ENCODE measurements at regions not wholly inside any gene's neighbourhood (a gene's known extent, or its start where the extent isn't known, plus 50 kb on each side); places are given as distances from the start of the nearest gene placed in this dataset.
"Not testable (repeated sequence)": the region's sequence is repeated elsewhere in the genome, so short reads cannot be mapped to it uniquely, and the experiment has no call there.

DNA sequence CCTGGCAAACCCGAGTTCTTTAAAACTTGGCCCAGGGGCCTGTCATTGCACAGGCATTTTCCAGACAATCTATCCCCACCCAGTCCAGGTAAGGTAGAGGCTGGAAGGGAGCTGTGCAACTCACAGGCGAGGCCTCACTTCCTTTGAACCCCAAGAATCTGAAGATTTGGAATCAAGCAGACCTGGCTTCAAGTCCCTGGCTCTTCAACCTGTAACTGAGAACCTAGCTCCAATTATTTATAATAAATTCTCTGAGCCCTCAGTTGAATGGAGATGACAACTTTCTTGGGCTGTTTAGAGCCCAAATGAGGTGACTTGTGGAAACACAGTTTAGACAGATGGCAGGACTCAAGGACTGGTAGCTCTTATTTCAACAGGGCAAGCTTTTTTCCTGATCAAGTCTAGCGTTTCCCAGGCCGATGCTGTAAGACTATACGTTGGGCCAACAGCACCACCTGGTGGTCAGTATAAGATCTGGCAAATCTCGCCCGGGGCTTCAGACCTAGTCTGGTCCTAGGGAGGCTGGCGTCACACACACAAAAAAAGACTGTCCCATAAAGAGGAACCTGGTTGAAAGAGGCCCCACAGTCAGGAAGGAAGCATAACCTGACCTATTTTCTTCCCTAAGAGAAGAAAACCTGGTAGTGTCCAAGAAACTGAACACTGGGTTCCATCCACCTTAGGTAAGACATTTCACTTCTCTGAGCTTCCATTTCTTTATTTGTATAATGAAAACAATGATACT, 117.9 kb downstream of the C17orf67 start:
- H3K4me3 ChIP-seq (ENCODE audit: low read depth, low read length): no peak overlapping the region
- no peaks in the 10 kb centered on the region for H3K36me3 ChIP-seq (ENCODE audit: control insufficient read depth, insufficient read depth, low read length)
- H3K27me3 ChIP-seq (ENCODE audit: control insufficient read depth, insufficient read depth, low read length): no peaks in the 10 kb centered on the region
- no peaks in the 10 kb centered on the region for H3K4me1 ChIP-seq (ENCODE audit: control insufficient read depth, insufficient read depth, low read length)
- H3K9ac ChIP-seq (ENCODE audit: low read depth, low read length): no peak overlapping the region
- H3K27ac ChIP-seq (ENCODE audit: low read depth, low read length): no peak overlapping the region
- no peaks in the 10 kb centered on the region for H3K9me3 ChIP-seq (ENCODE audit: control insufficient read depth, insufficient read depth, low read length)

DNA sequence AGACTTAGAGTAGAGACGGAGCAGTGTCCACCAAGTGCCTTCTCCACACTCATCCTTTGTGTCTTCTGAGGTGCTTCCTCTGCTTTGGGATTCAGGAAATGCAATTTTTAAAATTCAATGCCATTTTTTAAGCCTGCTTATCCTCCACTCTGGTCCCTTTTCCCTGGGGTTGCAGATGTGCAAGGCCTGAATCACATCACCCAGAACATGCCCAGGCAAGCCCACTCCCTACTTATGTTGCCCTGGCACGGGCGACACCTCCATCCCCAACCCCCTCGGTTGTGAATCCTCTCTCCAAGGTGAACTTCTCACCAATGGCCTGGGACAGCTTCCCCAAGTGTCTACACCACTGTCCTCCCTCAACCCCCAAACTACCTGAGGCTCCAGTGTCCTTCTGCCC, 116.2 kb downstream of the C17orf67 start:
- Histone ChIP-seq H3K27ac (ENCODE audit: low read depth, low read length) (no peak overlapping the region), H3K4me3 (ENCODE audit: low read depth, low read length) (no peak overlapping the region), H3K9ac (ENCODE audit: low read depth, low read length) (no peak overlapping the region)

DNA sequence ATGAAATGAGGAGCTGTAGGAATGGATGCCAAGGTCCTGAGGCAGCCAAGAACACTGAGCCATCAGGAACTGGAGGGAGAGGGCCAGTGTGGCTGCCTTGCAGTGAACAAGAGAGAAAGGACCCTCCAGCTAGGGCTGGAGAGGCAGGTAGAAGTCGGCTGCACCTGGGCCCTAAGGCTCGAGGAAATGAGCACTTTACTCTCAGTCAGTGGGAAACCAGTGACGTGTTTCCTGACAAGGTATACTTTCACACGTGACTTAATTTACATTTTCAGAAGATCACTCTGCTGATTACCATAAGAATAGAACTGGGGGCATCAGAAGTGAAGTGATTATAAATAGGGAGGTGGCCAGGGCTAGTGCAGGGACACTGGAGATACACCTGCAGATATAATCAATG, 115.2 kb downstream of the C17orf67 start:
- Histone ChIP-seq H3K4me1 (ENCODE audit: control insufficient read depth, insufficient read depth, low read length) (no peaks in the 10 kb centered on the region), H3K9ac (ENCODE audit: low read depth, low read length) (no peak overlapping the region), H3K27ac (ENCODE audit: low read depth, low read length) (no peak overlapping the region)

More for the DNA sequence above, 116.2 kb downstream of the C17orf67 start:
- no peaks in the 10 kb centered on the region for H3K9me3 ChIP-seq (ENCODE audit: control insufficient read depth, insufficient read depth, low read length)
- no peaks in the 10 kb centered on the region for H3K36me3 ChIP-seq (ENCODE audit: control insufficient read depth, insufficient read depth, low read length)
- no peaks in the 10 kb centered on the region for H3K27me3 ChIP-seq (ENCODE audit: control insufficient read depth, insufficient read depth, low read length)
- no peaks in the 10 kb centered on the region for H3K4me1 ChIP-seq (ENCODE audit: control insufficient read depth, insufficient read depth, low read length)

DNA sequence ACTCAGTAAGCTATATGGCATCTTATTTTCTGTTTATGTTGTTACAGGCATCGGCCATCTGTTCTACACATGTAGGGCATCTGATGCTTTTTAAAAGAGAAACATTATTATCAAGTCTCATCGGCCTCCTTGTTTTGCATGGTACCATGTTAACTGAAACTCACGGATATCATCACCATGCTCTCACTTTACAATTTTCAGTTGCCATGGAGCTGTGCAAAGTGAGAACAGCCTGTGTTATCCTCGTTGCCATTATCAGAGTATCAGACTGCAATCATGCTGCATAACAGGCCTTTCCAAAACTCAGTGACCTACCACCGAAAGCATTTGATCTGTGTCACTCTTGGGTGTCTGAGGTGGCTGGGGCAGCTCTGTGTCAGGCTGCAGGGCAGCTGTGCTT, 110.3 kb downstream of the C17orf67 start:
- no peaks in the 10 kb centered on the region for H3K9me3 ChIP-seq (ENCODE audit: control insufficient read depth, insufficient read depth, low read length)
- H3K27me3 ChIP-seq (ENCODE audit: control insufficient read depth, insufficient read depth, low read length): no peaks in the 10 kb centered on the region
- H3K4me3 ChIP-seq (ENCODE audit: low read depth, low read length): no peak overlapping the region
- no peaks in the 10 kb centered on the region for H3K4me1 ChIP-seq (ENCODE audit: control insufficient read depth, insufficient read depth, low read length)
- H3K36me3 ChIP-seq (ENCODE audit: control insufficient read depth, insufficient read depth, low read length): no peaks in the 10 kb centered on the region
- H3K9ac ChIP-seq (ENCODE audit: low read depth, low read length): no peak overlapping the region
- no peak overlapping the region for H3K27ac ChIP-seq (ENCODE audit: low read depth, low read length)

More for the DNA sequence above, 115.2 kb downstream of the C17orf67 start:
- Histone ChIP-seq H3K27me3 (ENCODE audit: control insufficient read depth, insufficient read depth, low read length) (no peaks in the 10 kb centered on the region), H3K36me3 (ENCODE audit: control insufficient read depth, insufficient read depth, low read length) (no peaks in the 10 kb centered on the region), H3K9me3 (ENCODE audit: control insufficient read depth, insufficient read depth, low read length) (no peaks in the 10 kb centered on the region), H3K4me3 (ENCODE audit: low read depth, low read length) (no peak overlapping the region)

DNA sequence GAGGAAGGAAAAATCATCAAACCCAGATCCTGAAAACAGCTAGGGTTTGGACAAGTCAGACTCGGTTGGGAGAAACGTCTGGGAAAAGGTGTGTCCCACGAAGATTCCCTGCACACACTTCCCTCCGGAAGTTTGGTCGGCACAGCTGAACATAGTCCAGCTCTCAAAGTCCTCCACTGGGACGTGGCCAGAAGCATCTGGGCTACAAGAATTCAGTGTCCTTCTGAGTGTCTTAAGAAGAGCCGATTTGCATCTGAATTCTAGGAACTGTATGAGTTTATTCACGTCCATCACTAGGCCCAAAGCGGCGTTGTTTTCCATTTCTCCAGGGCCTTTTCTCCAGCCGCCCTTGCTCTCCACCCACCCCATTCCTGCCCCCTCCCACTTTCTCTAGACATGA, 109.1 kb downstream of the C17orf67 start:
- no peaks in the 10 kb centered on the region for H3K4me1 ChIP-seq (ENCODE audit: control insufficient read depth, insufficient read depth, low read length)
- no peak overlapping the region for H3K4me3 ChIP-seq (ENCODE audit: low read depth, low read length)
- no peak overlapping the region for H3K27ac ChIP-seq (ENCODE audit: low read depth, low read length)
- H3K27me3 ChIP-seq (ENCODE audit: control insufficient read depth, insufficient read depth, low read length): no peaks in the 10 kb centered on the region
- no peak overlapping the region for H3K9ac ChIP-seq (ENCODE audit: low read depth, low read length)
- H3K36me3 ChIP-seq (ENCODE audit: control insufficient read depth, insufficient read depth, low read length): no peaks in the 10 kb centered on the region
- H3K9me3 ChIP-seq (ENCODE audit: control insufficient read depth, insufficient read depth, low read length): no peaks in the 10 kb centered on the region

DNA sequence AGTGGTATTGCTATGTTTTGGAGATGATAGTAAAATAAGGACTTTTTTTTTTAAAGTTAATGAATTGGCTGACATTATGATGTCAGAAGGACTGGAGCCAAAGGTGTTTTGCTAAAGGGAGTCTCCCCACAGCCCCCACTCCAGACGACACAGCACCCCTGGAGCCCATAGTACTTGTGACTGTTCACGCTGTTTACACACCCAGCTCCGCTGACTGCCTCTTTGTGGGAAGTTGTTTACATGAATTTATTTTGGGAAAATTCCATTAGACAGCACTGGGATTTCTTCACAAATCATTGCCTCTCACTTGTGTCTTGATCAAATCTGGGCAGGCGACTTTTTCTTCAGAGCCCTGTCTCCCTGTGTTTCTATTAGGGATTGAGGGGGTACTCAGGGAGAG, 108.6 kb downstream of the C17orf67 start:
- H3K4me3 ChIP-seq (ENCODE audit: low read depth, low read length): no peak overlapping the region
- no peak overlapping the region for H3K27ac ChIP-seq (ENCODE audit: low read depth, low read length)
- no peaks in the 10 kb centered on the region for H3K9me3 ChIP-seq (ENCODE audit: control insufficient read depth, insufficient read depth, low read length)
- H3K4me1 ChIP-seq (ENCODE audit: control insufficient read depth, insufficient read depth, low read length): no peaks in the 10 kb centered on the region
- H3K27me3 ChIP-seq (ENCODE audit: control insufficient read depth, insufficient read depth, low read length): no peaks in the 10 kb centered on the region
- H3K9ac ChIP-seq (ENCODE audit: low read depth, low read length): no peak overlapping the region
- H3K36me3 ChIP-seq (ENCODE audit: control insufficient read depth, insufficient read depth, low read length): no peaks in the 10 kb centered on the region

DNA sequence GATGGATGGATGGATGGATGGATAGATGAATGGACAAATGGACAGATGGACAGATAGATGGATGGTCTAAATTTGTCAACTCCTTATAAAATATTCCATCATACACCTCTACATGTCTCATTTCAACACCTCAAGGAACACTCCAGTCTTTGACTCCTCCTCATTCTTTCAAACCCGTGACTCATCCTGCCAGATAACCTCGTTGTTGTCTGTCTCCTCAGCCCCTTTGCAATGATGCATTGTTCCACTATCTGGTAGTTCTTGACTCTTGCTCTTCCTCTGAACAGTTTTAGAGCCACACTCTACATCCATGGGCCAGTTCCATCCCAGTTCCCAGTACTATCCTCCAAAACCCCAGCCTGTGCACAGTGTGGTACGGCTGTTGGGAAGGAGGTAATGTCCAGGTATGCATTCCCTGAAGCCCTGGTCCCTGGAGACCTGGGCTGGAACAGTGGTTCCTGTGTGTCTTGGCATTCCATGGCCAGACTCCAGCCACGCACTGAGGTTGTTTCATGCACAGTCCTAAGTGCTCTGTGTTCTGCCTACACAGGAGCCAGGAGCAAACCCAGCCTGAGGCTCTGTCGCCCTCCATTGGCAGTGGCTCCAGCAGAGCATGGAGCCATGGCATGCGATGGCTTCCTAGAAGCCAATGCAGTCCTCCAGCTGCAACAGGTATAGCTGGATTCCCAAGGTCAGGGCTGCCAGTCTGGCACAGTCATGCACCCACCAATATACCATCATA, 105.7 kb downstream of the C17orf67 start:
- Histone ChIP-seq H3K4me1 (ENCODE audit: control insufficient read depth, insufficient read depth, low read length) (no peaks in the 10 kb centered on the region), H3K9me3 (ENCODE audit: control insufficient read depth, insufficient read depth, low read length) (no peaks in the 10 kb centered on the region), H3K36me3 (ENCODE audit: control insufficient read depth, insufficient read depth, low read length) (no peaks in the 10 kb centered on the region), H3K27me3 (ENCODE audit: control insufficient read depth, insufficient read depth, low read length) (no peaks in the 10 kb centered on the region), H3K4me3 (ENCODE audit: low read depth, low read length) (no peak overlapping the region), H3K9ac (ENCODE audit: low read depth, low read length) (no peak overlapping the region), H3K27ac (ENCODE audit: low read depth, low read length) (no peak overlapping the region)

DNA sequence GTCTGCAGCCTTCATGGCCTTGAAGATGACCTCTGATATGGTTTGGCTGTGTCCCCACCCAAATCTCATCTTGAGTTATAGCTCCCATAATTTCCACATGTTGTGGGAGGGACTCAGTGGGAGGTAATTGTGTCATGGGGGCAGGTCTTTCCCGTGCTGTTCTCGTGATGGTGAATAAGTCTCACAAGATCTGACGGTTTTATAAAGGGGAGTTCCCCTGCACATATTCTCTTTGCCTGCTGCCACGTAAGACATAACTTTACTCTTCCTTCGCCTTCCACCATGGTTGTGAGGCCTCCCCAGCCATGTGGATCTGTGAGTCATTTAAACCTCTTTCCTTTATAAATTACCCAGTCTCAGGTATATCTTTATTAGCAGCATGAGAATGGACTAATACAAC, 102.6 kb downstream of the C17orf67 start:
- not testable (repeated sequence) for H3K9ac ChIP-seq (ENCODE audit: low read depth, low read length); H3K4me3 ChIP-seq (ENCODE audit: low read depth, low read length); H3K27me3 ChIP-seq (ENCODE audit: control insufficient read depth, insufficient read depth, low read length); H3K4me1 ChIP-seq (ENCODE audit: control insufficient read depth, insufficient read depth, low read length); H3K9me3 ChIP-seq (ENCODE audit: control insufficient read depth, insufficient read depth, low read length); H3K36me3 ChIP-seq (ENCODE audit: control insufficient read depth, insufficient read depth, low read length); H3K27ac ChIP-seq (ENCODE audit: low read depth, low read length)

DNA sequence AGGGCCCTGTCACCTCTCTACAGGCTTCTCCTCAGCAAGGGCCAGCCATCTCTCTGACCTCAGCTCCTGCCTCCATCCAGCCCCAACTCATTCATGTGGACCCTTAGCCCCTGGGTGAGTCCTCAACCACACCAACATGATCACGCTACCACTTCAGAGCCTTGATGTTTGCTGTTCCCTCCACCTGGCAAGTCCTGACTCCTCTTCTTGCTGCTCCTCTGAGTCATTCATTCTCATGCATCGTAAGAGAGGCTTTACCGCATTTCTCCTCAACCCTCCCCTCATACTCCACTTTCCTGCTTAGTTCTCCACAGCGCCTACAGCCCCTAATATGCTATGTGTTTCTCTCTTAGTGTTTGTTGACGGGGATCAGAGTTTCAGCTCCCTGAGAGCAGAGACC, 99.9 kb downstream of the C17orf67 start:
- Histone ChIP-seq H3K27ac (ENCODE audit: low read depth, low read length) (no peak overlapping the region), H3K9ac (ENCODE audit: low read depth, low read length) (no peak overlapping the region), H3K4me1 (ENCODE audit: control insufficient read depth, insufficient read depth, low read length) (no peaks in the 10 kb centered on the region), H3K36me3 (ENCODE audit: control insufficient read depth, insufficient read depth, low read length) (no peaks in the 10 kb centered on the region), H3K9me3 (ENCODE audit: control insufficient read depth, insufficient read depth, low read length) (no peaks in the 10 kb centered on the region), H3K27me3 (ENCODE audit: control insufficient read depth, insufficient read depth, low read length) (no peaks in the 10 kb centered on the region), H3K4me3 (ENCODE audit: low read depth, low read length) (no peak overlapping the region)

DNA sequence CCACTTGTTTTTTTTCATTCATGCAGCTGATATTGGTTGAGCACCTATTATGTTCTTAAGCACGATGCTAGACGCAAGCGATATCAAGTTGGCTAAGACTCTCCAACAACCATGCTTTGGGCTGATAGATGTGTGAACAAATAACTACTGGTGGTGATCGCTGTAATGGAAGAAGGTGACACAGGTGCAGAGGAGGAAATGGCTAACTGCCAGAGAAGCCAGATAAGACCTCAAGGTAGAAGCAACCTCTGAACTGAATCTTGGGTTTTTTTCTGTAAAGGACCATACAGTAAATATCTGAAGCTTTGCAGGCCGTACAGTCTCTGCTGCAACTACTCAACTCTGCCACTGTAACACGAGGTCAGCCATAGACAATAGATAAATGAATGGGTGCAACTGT, 97.9 kb downstream of the C17orf67 start:
- H3K4me1 ChIP-seq (ENCODE audit: control insufficient read depth, insufficient read depth, low read length): peaks cover 7% of the 10 kb centered on the region
- no peak overlapping the region for H3K9ac ChIP-seq (ENCODE audit: low read depth, low read length)
- no peak overlapping the region for H3K4me3 ChIP-seq (ENCODE audit: low read depth, low read length)
- H3K27me3 ChIP-seq (ENCODE audit: control insufficient read depth, insufficient read depth, low read length): no peaks in the 10 kb centered on the region
- H3K27ac ChIP-seq (ENCODE audit: low read depth, low read length): no peak overlapping the region
- no peaks in the 10 kb centered on the region for H3K9me3 ChIP-seq (ENCODE audit: control insufficient read depth, insufficient read depth, low read length)
- no peaks in the 10 kb centered on the region for H3K36me3 ChIP-seq (ENCODE audit: control insufficient read depth, insufficient read depth, low read length)

DNA sequence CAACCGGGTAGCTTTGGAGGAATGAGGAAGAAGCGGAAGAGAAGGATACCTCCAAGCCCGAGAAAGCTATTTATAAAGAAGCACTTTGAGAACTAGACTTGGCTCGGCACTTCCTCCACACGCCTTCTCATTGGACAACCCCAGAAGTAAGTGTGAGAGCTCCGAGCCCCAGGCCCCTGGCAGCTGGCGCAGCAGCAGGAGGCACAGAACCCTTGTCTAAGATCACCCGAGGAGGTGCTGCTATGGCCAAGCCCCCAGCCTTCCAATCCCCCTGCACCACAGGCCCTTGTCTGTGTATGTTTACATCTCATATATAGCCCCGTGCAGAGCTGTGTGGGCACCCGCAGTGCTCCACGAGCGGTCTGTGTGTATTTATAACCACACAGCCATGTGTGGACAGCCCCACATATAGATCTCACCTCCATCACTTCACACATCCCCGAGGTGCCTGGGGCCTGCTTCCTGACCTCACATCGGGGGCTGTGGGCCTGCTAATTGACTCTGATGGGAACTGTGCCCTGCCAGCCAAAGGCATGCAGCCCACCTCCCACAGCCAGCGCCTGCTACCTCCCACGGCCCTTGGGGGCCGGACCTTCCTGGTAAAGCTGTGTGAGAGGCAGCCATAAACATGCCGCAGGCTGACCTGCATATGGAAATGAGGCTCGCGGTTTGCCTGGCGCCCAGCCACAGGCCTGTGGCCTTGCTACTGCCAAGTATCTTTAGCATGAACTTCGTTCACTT, 96.1 kb downstream of the C17orf67 start:
- H3K9ac ChIP-seq (ENCODE audit: low read depth, low read length): no peak overlapping the region
- H3K4me3 ChIP-seq (ENCODE audit: low read depth, low read length): no peak overlapping the region
- H3K9me3 ChIP-seq (ENCODE audit: control insufficient read depth, insufficient read depth, low read length): no peaks in the 10 kb centered on the region
- H3K27ac ChIP-seq (ENCODE audit: low read depth, low read length): no peak overlapping the region
- H3K36me3 ChIP-seq (ENCODE audit: control insufficient read depth, insufficient read depth, low read length): no peaks in the 10 kb centered on the region
- no peaks in the 10 kb centered on the region for H3K27me3 ChIP-seq (ENCODE audit: control insufficient read depth, insufficient read depth, low read length)
- H3K4me1 ChIP-seq (ENCODE audit: control insufficient read depth, insufficient read depth, low read length): peaks cover 9% of the 10 kb centered on the region

All from HUES48 (cell line).